OCI-LY3 (cell line): ENCODE measurements at regions not wholly inside any gene's neighbourhood (a gene's known extent, or its start where the extent isn't known, plus 50 kb on each side); places are given as distances from the start of the nearest gene placed in this dataset.
"Not testable (repeated sequence)": the region's sequence is repeated elsewhere in the genome, so short reads cannot be mapped to it uniquely, and the experiment has no call there.

Experiments
- H2AFZ ChIP-seq: fragments of 200-600, 300-600 bp; shearing (Covaris generic); 2 replicates; pipeline ENCODE4 v1.6.0; 2014; ENCODE audit warnings: antibody characterized with exemption, low read depth, low read length
- H3K27ac ChIP-seq: fragments of 200-600, 300-600 bp; sonication (generic); 2 replicates; pipeline ENCODE4 v1.5.1; 2014; ENCODE audit warnings: mild to moderate bottlenecking, low read length, moderate library complexity, mixed read lengths
- H3K27me3 ChIP-seq: fragments of 200-600, 300-600 bp; sonication (generic); 2 replicates; pipeline ENCODE4 v1.6.1; 2014; ENCODE audit warnings: low read depth, low read length, mixed read lengths
- H3K36me3 ChIP-seq: fragments of 200-600, 300-600 bp; sonication (generic); replicated peaks from 2 replicates; pipeline ENCODE3; 2014; ENCODE audit warnings: low read depth, low read length, mixed read lengths
- H3K4me1 ChIP-seq: fragments of 300-600, 200-600 bp; sonication (generic); 2 replicates; pipeline ENCODE4 v1.6.1; 2014; ENCODE audit warnings: low read length, mixed read lengths
- H3K4me2 ChIP-seq: fragments of 200-600, 300-600 bp; sonication (generic); 2 replicates; pipeline ENCODE4 v1.6.1; 2014; ENCODE audit warnings: low read length, mixed read lengths
- H3K4me3 ChIP-seq: fragments of 300-600, 200-600 bp; sonication (generic); 2 replicates; pipeline ENCODE4 v1.5.1; 2014; ENCODE audit warnings: antibody characterized with exemption, mild to moderate bottlenecking, low read length, moderate library complexity
- H3K79me2 ChIP-seq: fragments of 300-600, 200-600 bp; shearing (Covaris generic); 2 replicates; pipeline ENCODE4 v1.6.1; 2014; ENCODE audit warnings: mild to moderate bottlenecking, low read length, mixed read lengths
- H3K9ac ChIP-seq: fragments of 300-600, 200-600 bp; shearing (Covaris generic); 2 replicates; pipeline ENCODE4 v1.6.0; 2014; ENCODE audit warnings: mild to moderate bottlenecking, low read length, moderate library complexity
- H3K9me3 ChIP-seq: fragments of 200-600, 300-600 bp; shearing (Covaris generic); 2 replicates; pipeline ENCODE4 v1.6.1; 2014; ENCODE audit warnings: low read length, mixed read lengths; ENCODE audit not compliant: insufficient read depth
- H4K20me1 ChIP-seq: fragments of 200-600, 300-600 bp; sonication (generic); 2 replicates; pipeline ENCODE4 v1.6.1; 2016; ENCODE audit warnings: low read length, mixed read lengths; ENCODE audit not compliant: insufficient read depth
- EZH2phosphoT487 ChIP-seq: fragments of 200-600 bp; shearing (Covaris generic); IDR thresholded peaks from 2 replicates; pipeline ENCODE4 v1.6.1; 2018; ENCODE audit warnings: antibody characterized with exemption, mixed run types, low read depth
- TF ChIP-seq, protein P1 (sequence below): fragments of 200-600, 300-600 bp; sonication (generic); IDR thresholded peaks from 2 replicates; pipeline ENCODE4 v1.5.1; 2014; ENCODE audit warnings: antibody characterized with exemption, low read length, low read depth

DNA sequence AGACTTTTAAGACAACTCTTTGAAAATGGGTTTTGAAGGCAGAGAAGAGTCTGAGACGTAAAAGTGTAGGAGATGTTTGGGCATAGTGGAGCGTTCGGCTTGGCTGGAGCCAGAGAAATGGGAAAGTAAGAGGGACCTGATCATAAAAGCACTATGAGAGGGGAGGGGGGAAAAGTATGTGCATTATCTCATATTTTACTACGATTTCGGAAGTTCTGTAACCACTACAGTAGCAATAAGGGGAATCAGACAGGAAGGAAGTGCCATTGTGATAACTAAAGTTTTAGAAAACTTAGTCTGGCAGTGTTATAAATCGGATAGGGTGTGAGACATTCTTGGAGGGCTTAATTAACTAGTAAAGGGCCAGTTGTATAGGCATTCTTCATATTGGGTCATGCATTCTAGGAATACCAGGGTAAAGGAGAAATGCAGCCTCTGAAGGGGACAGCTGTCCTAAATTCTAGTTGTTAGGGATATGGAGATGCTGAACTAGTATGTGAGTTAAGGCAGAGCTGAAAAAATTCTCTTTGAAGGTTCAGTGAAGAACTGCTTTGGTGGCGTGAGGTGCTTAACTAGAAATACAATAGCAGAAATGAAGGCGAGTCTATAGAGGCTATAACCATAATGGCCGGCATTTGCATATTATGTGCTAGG lies 83.8 kb upstream of the FREM1 start:
- no peak overlapping the region for H2AFZ ChIP-seq
- no peaks in the 10 kb centered on the region for H3K79me2 ChIP-seq
- peaks cover 3% of the 10 kb centered on the region; the same call in 1 of the 2 replicates for H3K4me1 ChIP-seq
- no peak overlapping the region for H3K4me3 ChIP-seq
- no peaks in the 10 kb centered on the region for H4K20me1 ChIP-seq
- H3K27ac ChIP-seq = no peak overlapping the region
- H3K27me3 ChIP-seq = 0 out of 2 replicates have a peak, but pooled peaks cover 4% of the 10 kb centered on the region
- TF ChIP-seq EZH2phosphoT487 = no peak
- TF ChIP-seq, protein P1, sequence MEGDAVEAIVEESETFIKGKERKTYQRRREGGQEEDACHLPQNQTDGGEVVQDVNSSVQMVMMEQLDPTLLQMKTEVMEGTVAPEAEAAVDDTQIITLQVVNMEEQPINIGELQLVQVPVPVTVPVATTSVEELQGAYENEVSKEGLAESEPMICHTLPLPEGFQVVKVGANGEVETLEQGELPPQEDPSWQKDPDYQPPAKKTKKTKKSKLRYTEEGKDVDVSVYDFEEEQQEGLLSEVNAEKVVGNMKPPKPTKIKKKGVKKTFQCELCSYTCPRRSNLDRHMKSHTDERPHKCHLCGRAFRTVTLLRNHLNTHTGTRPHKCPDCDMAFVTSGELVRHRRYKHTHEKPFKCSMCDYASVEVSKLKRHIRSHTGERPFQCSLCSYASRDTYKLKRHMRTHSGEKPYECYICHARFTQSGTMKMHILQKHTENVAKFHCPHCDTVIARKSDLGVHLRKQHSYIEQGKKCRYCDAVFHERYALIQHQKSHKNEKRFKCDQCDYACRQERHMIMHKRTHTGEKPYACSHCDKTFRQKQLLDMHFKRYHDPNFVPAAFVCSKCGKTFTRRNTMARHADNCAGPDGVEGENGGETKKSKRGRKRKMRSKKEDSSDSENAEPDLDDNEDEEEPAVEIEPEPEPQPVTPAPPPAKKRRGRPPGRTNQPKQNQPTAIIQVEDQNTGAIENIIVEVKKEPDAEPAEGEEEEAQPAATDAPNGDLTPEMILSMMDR = no peak
- no peak overlapping the region for H3K4me2 ChIP-seq
- H3K36me3 ChIP-seq = no peaks in the 10 kb centered on the region
- no peak overlapping the region for H3K9ac ChIP-seq
- no peaks in the 10 kb centered on the region for H3K9me3 ChIP-seq

DNA sequence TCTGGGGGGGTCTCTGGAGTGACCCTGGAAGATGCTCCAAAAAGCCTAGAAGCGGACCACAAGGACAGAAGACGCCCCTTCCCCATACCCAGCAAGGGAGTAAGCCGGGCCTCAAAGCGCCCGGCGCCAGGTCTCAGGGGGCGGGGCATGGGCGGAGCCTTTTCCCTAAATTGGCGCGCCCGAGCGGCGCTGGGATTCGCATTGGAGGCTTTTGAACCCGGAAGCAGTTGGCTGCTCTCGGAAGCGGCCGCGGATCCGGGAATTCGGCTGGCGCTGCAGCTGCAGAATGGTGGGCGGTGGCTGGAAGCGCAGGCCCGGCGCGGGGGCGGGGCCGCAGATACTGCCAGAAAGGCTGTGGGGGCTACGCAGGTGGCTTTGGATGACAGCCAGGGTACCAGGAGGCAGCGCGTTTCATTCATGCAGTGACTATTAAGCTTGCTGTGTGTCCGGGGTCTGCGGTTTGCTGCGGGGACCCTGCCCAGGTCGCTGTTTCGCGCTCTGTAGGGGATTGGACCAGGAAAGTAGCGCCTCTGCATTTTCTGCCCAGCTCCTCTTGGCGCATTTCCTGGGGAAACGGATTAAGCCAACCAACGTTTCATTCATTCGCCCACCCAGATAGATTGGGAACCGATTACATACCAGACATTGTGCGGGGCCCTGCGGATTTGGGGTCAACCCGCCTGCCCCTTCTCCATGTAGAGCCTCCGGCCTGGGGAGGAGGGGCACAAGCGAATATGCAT lies 83.0 kb upstream of the FREM1 start:
- no peaks in the 10 kb centered on the region for H3K36me3 ChIP-seq
- H3K9me3 ChIP-seq = no peaks in the 10 kb centered on the region
- no peaks in the 10 kb centered on the region for H3K79me2 ChIP-seq
- no peak overlapping the region for H3K27ac ChIP-seq
- 0 out of 2 replicates have a peak, but pooled peaks cover 4% of the 10 kb centered on the region for H3K27me3 ChIP-seq
- H3K4me2 ChIP-seq = no peak overlapping the region
- H2AFZ ChIP-seq = no peak overlapping the region
- no peaks in the 10 kb centered on the region for H4K20me1 ChIP-seq
- TF ChIP-seq, protein P1 = no peak
- TF ChIP-seq EZH2phosphoT487 = no peak
- peaks cover 3% of the 10 kb centered on the region; the same call in 1 of the 2 replicates for H3K4me1 ChIP-seq
- no peak overlapping the region for H3K9ac ChIP-seq
- H3K4me3 ChIP-seq = no peak overlapping the region

DNA sequence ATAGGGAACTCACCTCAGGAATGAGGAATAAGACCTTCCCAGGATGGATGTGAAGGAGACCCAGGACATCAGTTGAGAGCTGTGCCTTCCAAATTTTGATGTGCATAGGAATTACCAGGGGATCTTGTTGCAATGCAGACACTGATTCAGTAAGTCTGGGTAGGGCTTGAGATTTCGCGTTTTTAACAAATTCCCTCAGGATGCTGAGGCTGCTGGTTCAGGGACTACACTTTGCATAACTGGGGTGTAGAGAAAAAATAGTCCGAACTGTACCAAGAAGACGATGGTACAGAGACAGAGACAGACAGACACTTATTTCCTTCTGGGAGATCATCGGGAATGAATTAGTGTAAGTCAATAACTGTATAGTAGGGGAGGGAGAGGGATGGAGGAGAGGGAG lies 82.3 kb upstream of the FREM1 start:
- peaks cover 3% of the 10 kb centered on the region; the same call in 1 of the 2 replicates for H3K4me1 ChIP-seq
- TF ChIP-seq, protein P1 = no peak
- no peak for TF ChIP-seq EZH2phosphoT487
- H3K79me2 ChIP-seq = no peaks in the 10 kb centered on the region
- no peaks in the 10 kb centered on the region for H3K36me3 ChIP-seq
- H3K4me2 ChIP-seq = peak overlapping the region; percentile 49
- no peak overlapping the region for H3K4me3 ChIP-seq
- no peaks in the 10 kb centered on the region for H3K9me3 ChIP-seq
- H4K20me1 ChIP-seq = no peaks in the 10 kb centered on the region
- H2AFZ ChIP-seq = no peak overlapping the region
- 0 out of 2 replicates have a peak, but pooled peaks cover 4% of the 10 kb centered on the region for H3K27me3 ChIP-seq
- no peak overlapping the region for H3K9ac ChIP-seq
- H3K27ac ChIP-seq = no peak overlapping the region

DNA sequence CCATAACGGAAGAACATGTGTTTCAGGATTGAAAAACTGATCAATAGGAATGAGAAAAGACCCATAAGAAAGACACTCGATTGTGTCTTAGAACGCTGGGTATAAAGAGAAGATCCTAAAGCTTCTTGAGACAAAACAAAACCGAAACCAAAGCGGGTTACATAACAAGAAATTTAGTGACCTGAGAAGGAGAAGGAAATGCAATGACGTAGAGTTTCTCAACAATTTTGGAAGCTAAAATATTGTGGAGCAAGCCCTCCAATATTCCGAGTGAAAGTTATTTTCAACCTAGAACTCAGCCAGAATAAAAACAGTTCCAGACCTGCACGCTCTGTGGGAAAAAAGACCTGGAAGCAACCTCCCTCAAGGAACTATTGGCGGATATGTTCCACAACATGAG lies 81.9 kb upstream of the FREM1 start:
- H3K9ac ChIP-seq = no peak overlapping the region
- H3K79me2 ChIP-seq = no peaks in the 10 kb centered on the region
- TF ChIP-seq, protein P1 = no peak
- TF ChIP-seq EZH2phosphoT487 = no peak
- 0 out of 2 replicates have a peak overlapping the region, but pooled peaks have one; percentile 31 for H2AFZ ChIP-seq
- H3K9me3 ChIP-seq = no peaks in the 10 kb centered on the region
- peak overlapping the region; percentile 49 for H3K4me2 ChIP-seq
- H3K27ac ChIP-seq = no peak overlapping the region
- H3K36me3 ChIP-seq = no peaks in the 10 kb centered on the region
- H3K4me3 ChIP-seq = peak overlapping the region; percentile 40
- H3K27me3 ChIP-seq = 0 out of 2 replicates have a peak, but pooled peaks cover 4% of the 10 kb centered on the region
- H3K4me1 ChIP-seq = peaks cover 3% of the 10 kb centered on the region; the same call in 1 of the 2 replicates
- H4K20me1 ChIP-seq = no peaks in the 10 kb centered on the region

DNA sequence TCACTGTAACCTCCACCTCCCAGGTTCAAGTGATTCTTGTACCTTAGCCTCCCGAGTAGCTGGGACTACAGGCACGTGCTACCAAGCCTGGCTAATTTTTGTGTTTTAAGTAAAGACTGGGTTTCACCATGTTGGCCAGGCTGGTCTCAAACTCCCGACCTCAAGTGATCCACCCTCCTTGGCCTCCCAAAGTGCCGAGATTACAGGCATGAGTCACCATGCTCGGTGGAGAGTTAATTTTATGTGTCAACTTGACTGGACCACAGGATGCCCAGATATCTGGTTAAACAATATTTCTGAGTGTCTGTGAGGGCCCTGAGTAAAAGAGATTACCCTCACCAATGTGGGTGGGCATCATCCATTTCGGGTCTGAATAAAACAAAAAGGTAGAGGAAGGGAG lies 80.4 kb upstream of the FREM1 start:
- not testable (repeated sequence) for H2AFZ ChIP-seq, H3K9me3 ChIP-seq, H3K27me3 ChIP-seq, H3K79me2 ChIP-seq, H3K4me2 ChIP-seq, H3K4me3 ChIP-seq, H3K4me1 ChIP-seq, H4K20me1 ChIP-seq, H3K36me3 ChIP-seq, H3K27ac ChIP-seq, H3K9ac ChIP-seq
